ENCODE measurements at regions not wholly inside any gene's neighbourhood (a gene's known extent, or its start where the extent isn't known, plus 50 kb on each side); places are given as distances from the start of the nearest gene placed in this dataset.
"Not testable (repeated sequence)": the region's sequence is repeated elsewhere in the genome, so short reads cannot be mapped to it uniquely, and the experiment has no call there.

DNA sequence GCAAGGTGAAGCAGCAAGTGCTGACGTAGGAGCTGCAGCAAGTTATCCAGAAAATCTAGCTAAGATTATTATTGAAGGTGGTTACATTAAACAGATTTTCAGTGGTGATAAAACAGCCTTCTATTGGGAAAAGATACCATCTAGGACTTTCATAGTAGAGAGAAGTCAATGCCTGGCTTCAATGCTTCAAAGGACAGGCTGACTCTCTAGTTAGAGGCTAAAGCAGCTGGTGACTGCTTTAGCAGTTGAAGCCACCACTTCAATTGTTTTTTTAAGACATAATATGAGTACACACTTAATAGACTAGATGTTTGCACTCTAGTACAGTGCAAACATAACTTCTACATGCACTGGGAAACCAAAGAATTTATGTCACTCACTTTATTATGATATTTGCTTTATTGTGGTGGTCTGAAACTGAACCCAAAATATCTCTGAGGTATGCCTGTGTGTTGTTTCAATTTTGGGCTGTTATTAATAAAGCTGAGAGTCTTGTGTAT lies 1026.9 kb upstream of the FOXG1 start:
- no peaks in the 10 kb centered on the region for H3K36me3 ChIP-seq
- H3K9me3 ChIP-seq: no peaks in the 10 kb centered on the region
- DNase-seq: no peak

DNA sequence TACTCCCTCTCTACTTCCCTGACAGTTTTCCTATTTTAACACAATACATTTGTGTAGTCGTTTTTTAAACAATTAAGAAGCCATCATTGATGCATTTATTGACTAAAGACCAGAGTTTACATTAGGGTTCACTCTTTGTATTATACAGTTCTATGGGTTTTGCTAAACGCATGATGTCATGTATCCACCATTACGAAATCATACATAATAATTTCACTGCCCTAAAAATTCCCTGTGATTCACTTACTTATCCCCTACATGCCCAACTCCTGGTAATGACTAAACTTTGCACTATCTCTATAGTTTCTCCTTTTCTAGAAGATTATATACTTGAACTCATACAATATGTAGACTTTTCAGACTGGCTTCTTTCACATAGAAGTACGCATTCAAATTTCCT lies 1016.5 kb upstream of the FOXG1 start:
- no peak for DNase-seq
- Histone ChIP-seq H3K9me3 (no peaks in the 10 kb centered on the region), H3K27me3 (no peaks in the 10 kb centered on the region), H3K36me3 (no peaks in the 10 kb centered on the region), H3K4me3 (ENCODE audit: low read depth, low read length) (no peak overlapping the region), H3K4me1 (no peaks in the 10 kb centered on the region)
- TF ChIP-seq, protein P1, sequence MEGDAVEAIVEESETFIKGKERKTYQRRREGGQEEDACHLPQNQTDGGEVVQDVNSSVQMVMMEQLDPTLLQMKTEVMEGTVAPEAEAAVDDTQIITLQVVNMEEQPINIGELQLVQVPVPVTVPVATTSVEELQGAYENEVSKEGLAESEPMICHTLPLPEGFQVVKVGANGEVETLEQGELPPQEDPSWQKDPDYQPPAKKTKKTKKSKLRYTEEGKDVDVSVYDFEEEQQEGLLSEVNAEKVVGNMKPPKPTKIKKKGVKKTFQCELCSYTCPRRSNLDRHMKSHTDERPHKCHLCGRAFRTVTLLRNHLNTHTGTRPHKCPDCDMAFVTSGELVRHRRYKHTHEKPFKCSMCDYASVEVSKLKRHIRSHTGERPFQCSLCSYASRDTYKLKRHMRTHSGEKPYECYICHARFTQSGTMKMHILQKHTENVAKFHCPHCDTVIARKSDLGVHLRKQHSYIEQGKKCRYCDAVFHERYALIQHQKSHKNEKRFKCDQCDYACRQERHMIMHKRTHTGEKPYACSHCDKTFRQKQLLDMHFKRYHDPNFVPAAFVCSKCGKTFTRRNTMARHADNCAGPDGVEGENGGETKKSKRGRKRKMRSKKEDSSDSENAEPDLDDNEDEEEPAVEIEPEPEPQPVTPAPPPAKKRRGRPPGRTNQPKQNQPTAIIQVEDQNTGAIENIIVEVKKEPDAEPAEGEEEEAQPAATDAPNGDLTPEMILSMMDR (IDR thresholded peaks at IDR 0.05; ENCODE audit: low read depth, low read length): no peak

More for the DNA sequence above, 1026.9 kb upstream of the FOXG1 start:
- no peaks in the 10 kb centered on the region for H3K4me1 ChIP-seq
- no peak overlapping the region for H3K4me3 ChIP-seq (ENCODE audit: low read depth, low read length)
- H3K27me3 ChIP-seq: no peaks in the 10 kb centered on the region
- TF ChIP-seq, protein P1 (IDR thresholded peaks at IDR 0.05; ENCODE audit: low read depth, low read length): no peak

DNA sequence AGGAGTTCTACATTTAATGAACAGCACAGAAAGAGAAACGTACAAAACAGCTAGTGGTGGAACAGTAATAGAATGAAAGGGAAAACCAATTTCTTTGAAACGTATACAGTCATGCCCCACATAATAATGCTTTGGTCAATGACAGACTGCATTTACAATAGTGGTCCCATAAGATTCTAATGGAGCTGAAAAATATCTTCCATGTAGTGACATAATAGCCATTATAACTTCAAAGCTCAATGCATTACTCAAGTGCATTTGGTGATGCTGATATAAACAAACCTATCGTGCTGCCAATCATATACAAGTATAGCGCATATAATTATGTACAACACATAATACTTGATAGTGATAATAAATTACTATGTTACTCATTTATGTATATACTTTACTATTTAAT lies 1008.9 kb upstream of the FOXG1 start:
- DNase-seq; H3K9me3 ChIP-seq; H3K36me3 ChIP-seq; H3K4me3 ChIP-seq (ENCODE audit: low read depth, low read length); H3K4me1 ChIP-seq; H3K27me3 ChIP-seq: not testable (repeated sequence)

DNA sequence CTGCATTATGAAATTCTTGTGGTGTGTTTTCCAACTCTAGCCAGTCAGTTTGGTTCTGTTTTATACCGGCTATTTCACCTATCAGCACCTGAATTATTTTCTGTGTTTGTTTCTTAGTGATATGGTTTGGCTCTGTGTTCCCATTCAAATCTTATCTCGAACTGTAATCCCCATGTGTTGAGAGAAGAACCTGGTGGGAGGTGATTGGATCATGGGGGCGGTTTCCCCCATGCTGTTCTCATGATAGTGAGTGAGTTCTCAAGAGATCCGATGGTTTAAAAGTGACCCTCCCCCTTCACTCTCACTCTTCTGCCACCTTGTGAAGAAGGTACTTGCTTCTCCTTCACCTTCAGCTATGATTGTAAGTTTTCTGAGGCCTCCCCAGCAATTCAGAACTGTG lies 1006.2 kb upstream of the FOXG1 start:
- DNase-seq; H3K36me3 ChIP-seq; H3K27me3 ChIP-seq; H3K9me3 ChIP-seq; H3K4me3 ChIP-seq (ENCODE audit: low read depth, low read length); H3K4me1 ChIP-seq: not testable (repeated sequence)

DNA sequence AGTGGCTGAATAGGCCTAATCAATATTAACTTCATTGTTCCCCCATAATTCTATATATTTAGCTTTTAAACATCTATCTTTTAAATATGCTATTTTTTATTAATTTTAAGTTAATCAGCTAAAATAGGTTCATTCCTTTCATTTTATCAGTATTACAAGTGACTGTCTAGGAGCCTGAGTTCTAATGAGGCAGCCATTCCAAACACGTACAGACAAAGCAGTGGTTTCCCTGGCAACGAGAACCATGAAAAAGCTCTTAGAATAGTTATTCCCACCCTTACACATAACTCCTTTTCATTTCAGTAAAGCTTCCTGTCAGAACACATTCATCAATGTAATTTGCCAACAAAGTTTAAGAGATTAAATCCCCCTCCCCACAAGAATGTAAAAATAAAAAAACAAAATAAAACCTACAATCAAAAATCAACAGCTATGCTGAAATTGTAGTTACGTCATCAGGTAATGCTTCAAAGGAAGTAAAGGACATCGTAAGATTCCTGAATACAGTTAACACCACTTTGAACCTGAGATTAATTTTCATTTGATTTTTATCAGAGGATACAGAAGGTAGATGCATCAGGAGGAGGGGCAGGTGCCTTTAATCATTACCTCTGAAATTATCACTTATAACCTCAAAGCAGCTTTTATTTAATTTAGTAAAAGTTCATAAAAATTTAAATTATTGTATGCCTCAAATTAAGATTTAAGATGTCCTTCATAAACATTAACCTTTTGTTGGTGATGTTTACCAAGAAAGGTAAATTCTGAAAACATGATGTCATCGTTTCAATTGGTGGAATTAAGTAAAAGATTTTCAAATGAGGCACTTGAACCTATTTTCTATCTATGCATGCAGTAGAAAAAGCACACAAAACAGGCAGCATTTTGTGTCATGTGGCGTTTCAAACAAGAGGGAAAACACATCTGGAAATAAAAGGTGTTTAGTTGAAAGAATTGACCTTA lies 967.2 kb upstream of the FOXG1 start:
- H3K4me3 ChIP-seq (ENCODE audit: low read depth, low read length); H3K4me1 ChIP-seq; DNase-seq; H3K36me3 ChIP-seq; H3K9me3 ChIP-seq; H3K27me3 ChIP-seq: not testable (repeated sequence)

DNA sequence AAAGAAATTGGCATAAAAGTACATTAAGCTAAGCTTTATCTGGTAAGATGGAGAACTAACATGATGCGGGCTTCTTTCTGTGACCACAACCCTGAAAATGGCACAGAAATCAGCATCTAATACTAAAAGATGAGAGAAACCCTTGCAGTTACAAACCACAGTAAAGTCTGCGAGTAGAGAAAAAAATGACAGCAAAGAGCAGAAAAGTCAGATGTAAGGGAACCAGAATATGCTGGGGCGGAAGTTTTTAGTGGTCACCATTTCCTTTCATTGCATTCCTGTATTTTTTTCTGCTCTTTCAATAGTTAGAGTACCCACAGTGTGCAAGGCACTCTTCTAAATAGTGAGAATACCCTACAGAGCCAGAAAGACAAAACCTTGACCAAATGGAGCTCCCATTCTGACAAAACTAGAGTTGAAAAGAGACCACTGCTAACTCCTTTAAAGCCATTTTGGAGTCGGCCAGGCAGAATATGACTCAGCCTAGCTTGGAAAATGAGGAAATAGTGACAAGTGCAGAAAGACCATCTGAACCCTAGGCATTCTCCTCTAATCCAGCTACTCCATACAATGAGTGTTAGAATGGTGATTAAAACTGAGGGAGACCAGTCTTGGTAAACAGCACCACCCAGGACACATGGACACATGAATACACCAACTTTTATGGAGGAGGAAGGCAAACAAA lies 948.7 kb upstream of the FOXG1 start:
- not testable (repeated sequence) for H3K36me3 ChIP-seq, DNase-seq

DNA sequence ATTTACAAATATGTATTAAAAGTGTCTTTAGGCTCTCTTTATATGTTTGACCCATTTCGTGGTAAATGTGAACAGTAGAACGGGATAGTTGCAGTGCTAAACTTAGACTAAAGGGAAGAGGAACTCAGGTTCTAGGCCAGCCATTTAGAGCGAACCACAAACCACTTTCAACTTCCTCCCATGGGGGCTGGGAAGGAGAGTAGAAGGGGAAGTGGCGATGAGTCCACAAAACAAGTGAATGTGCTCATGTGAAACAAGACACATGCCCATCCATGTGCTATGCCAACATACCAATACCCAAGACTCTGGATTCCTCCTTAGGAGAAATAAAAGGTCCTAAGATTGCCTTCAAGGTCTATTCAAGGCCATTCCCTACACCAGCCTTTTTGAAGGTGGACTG lies 940.4 kb upstream of the FOXG1 start:
- DNase-seq, H3K36me3 ChIP-seq: not testable (repeated sequence)

More for the DNA sequence above, 948.7 kb upstream of the FOXG1 start:
- not testable (repeated sequence) for H3K4me3 ChIP-seq (ENCODE audit: low read depth, low read length); H3K27me3 ChIP-seq; H3K4me1 ChIP-seq; H3K9me3 ChIP-seq

DNA sequence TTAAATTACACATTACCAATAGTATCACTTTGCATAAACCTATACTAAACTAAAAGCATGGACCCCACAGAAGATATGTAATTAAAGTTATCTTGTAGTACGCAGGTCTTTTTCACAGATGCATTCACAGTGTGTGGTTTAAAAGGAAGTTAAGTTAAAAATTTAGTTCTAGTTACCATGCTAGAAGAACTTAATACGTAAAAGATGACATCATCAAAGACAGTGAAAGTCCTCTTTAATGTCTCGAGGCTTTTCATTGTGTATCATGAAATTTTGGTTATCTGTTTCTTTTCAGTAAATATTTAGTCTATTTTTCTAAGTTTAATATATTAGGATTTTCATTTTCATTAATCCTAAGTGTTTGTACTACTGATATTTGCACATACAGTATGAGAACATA lies 934.6 kb upstream of the FOXG1 start:
- not testable (repeated sequence) for H3K36me3 ChIP-seq; H3K27me3 ChIP-seq; H3K4me1 ChIP-seq; DNase-seq; H3K4me3 ChIP-seq (ENCODE audit: low read depth, low read length); H3K9me3 ChIP-seq

More for the DNA sequence above, 940.4 kb upstream of the FOXG1 start:
- not testable (repeated sequence) for H3K4me1 ChIP-seq; H3K4me3 ChIP-seq (ENCODE audit: low read depth, low read length); H3K27me3 ChIP-seq; H3K9me3 ChIP-seq

DNA sequence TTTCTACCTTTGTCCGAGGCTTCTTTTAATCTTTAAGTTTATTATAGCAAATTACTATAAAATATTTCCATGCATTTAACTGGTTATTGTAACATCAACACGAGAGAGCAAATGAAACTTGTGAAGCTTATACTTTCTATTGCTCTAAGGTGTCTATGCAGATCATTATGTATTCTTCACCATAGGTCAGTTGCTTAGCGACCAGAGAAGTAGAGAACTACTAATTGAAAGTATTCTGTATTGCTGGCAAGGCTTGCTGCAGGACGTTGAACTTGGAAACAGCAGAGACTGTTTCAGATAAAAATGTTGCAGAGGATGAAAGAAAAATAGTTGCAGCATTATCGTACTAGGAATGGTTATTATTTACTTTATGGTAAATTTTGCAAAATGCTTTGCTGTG lies 933.6 kb upstream of the FOXG1 start:
- DNase-seq; H3K4me3 ChIP-seq (ENCODE audit: low read depth, low read length); H3K9me3 ChIP-seq; H3K36me3 ChIP-seq; H3K4me1 ChIP-seq; H3K27me3 ChIP-seq: not testable (repeated sequence)
